ACHN (cell line): ENCODE measurements at regions not wholly inside any gene's neighbourhood (a gene's known extent, or its start where the extent isn't known, plus 50 kb on each side); places are given as distances from the start of the nearest gene placed in this dataset.
A peak's percentile ranks its signal among the peaks of the same experiment; 100 is the strongest.
"Not testable (repeated sequence)": the region's sequence is repeated elsewhere in the genome, so short reads cannot be mapped to it uniquely, and the experiment has no call there.

Experiments
- DNase-seq: peaks from one replicate; pipeline ENCODE4 v3.0.0-alpha.2; 2015
- in situ Hi-C: cut with HindIII; loops from 2 replicates; pipeline ENCODE4 v1.10.0; 2017; ENCODE audit warnings: low sequenced_read_pairs, low pct_ligation_motif_present, low pct_unique_long_range_greater_than_20kb

DNA sequence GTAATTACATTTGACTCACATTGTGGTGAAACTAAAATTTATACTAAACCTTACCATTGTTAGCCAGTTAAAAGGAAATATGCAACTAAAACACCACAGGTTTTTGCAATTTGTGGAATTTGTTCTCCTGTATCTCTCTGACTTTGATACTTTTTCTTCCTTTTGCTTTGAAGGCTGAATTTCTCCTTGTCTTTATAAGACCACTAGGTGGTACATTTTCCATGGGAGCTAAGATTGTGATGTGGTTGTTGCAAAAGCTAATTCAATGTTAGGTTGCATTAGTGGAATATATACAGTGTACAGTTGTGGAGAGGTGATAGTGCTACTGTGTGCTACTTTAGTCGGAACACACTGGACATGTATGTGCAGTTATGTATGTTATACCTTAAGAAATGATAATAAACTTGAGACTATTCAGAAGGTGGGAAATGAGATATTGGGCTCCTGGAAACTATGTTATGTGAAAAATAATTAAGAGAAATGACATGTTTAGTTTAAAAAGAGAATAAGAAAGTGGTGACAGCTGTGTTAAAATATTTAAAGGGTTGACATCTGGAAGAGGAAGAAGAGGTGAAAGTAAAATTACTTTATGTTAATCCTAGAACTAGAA, 70.3 kb downstream of the ARL9 start:
- DNase-seq: peak; percentile 35
- in situ Hi-C loops: no loop called here

DNA sequence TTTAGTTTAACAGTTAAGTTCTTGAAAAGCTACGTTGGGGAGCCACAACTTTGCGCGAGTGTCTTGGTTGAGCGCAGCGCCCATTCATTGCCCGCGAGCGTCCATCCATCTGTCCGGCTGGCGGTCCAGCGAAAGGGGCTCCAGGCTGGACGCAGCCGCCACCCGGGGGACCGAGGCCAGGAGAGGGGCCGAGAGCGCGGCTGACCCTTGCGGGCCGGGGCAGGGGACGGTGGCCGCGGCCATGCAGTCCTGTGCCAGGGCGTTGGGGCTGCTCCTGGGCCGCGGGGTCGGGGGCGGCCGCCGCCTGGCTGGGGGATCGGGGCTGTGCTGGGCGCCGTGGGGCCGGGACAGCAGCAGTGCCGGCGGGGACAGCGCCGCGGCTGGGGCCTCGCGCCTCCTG, 86.8 kb downstream of the ARL9 start:
- DNase-seq, in situ Hi-C loops: not testable (repeated sequence)
